Cardiac fibroblast (primary cell): ENCODE measurements at regions not wholly inside any gene's neighbourhood (a gene's known extent, or its start where the extent isn't known, plus 50 kb on each side); places are given as distances from the start of the nearest gene placed in this dataset.

Experiments
- DNase-seq, 2 donors: peaks; one replicate each; pipeline versions ENCODE4 v3.0.0 to v3.0.0-alpha.2; 2010; ENCODE audit warnings: low read depth in 2 of 2
- H3K4me3 ChIP-seq, 2 donors: replicated peaks in 1 of 2; 1 replicate in 1 of 2; 2 replicates in 1 of 2; pipeline ENCODE4 v1.5.1; 2011; ENCODE audit warnings: low read depth in 2 of 2, low read length in 2 of 2, mild to moderate bottlenecking in 2 of 2, moderate library complexity in 1 of 2
- TF ChIP-seq, protein P1 (sequence below): IDR thresholded peaks from one replicate; pipeline ENCODE4 v1.5.1; 2011; ENCODE audit warnings: low read depth, mild to moderate bottlenecking, low read length, inconsistent platforms

DNA sequence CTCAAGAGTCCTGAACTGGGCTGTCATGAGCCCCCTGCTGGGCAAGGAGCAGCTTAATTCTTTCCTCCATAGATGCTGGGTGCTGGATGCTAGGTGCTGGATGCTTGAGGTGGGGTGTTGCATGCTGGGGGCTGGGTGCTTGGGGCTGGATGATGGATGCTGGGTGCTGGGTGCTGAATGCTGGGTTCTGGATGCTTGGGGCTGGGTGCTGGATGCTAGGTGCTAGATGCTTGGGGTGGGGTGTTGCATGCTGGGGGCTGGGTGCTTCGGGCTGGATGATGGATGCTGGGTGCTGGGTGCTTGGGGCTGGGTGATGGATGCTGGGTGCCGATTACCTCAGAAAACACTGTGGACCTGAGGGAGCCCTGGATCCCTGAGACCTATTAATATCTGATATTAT lies 837.7 kb downstream of the GALR1 start:
- DNase-seq: no peak
- H3K4me3 ChIP-seq: no peak overlapping the region
- TF ChIP-seq, protein P1, sequence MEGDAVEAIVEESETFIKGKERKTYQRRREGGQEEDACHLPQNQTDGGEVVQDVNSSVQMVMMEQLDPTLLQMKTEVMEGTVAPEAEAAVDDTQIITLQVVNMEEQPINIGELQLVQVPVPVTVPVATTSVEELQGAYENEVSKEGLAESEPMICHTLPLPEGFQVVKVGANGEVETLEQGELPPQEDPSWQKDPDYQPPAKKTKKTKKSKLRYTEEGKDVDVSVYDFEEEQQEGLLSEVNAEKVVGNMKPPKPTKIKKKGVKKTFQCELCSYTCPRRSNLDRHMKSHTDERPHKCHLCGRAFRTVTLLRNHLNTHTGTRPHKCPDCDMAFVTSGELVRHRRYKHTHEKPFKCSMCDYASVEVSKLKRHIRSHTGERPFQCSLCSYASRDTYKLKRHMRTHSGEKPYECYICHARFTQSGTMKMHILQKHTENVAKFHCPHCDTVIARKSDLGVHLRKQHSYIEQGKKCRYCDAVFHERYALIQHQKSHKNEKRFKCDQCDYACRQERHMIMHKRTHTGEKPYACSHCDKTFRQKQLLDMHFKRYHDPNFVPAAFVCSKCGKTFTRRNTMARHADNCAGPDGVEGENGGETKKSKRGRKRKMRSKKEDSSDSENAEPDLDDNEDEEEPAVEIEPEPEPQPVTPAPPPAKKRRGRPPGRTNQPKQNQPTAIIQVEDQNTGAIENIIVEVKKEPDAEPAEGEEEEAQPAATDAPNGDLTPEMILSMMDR: no peak

- TF ChIP-seq, protein P1: no peak
- no peak for DNase-seq
- no peak overlapping the region for H3K4me3 ChIP-seq
Observed at GRCh38 chr18:78090584-78090983, 840.9 kb downstream of the GALR1 start.

DNA sequence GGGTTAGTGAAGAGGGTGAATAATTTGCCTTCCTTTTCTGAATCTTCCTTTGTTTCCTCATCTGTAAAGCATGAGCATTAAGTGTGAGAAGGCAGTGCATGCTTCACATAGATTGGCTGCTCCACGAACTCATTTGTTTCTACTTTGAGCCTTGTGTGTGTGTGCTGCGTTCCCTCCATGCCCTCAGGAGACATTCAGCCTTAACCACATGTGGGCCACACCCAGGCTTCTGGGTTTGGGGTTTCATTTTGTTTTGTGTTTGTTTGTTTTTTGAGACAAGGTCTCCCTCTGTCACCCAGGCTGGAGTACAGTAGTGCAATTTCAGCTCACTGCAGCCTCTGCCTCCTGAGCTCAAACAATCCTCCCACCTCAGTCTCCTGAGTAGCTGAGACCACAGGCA lies 843.3 kb downstream of the GALR1 start:
- DNase-seq: no peak
- H3K4me3 ChIP-seq: no peak overlapping the region
- TF ChIP-seq, protein P1: no peak

DNA sequence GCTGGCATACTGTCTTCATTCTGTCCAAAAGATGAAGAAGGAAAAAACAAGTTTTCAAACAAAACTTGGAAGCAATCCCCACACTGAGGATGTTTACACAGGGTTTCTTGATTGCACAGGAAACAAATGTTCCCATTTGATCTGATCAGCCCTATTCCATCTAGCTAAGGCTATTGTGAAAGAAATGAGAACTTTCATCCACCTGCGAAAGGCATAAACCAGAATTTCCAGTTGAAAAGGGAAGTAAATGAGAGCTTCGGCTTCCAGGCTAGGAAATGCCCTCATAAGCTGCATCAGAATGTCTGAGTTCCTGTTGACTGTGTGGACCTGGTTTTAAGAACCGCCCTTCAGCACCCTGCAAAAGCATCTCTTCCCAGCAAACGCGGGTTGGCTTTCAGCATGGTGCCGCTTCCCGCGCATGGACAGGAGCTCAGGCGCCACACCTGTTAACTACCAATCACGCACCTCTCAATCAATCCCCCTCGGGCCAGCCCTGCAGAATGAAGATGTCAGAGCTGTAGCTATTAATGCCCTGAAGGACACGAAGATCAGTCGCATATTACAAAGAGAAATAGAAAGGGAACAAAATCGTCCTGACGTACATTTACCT lies 850.4 kb downstream of the GALR1 start:
- TF ChIP-seq, protein P1: no peak
- DNase-seq: no peak
- no peak overlapping the region for H3K4me3 ChIP-seq

DNA sequence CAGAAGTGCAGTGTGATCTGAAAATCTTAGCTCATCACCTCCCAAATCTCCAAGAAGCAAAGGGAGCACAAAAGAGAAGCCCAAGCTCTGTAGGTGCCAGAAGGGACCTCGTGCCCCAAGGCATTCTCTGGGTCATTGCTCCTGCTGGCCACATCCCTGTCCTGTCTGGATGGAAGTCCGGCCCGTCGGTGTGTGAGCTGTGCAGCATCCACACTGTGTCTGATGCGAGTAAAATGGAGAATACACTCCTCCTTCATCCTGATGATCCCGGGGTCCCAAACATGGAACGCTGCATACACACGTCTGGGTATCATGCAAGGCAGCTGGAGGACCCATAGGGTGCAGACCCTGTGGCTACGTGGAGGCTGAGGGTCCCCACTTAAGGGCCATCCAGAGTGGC lies 851.4 kb downstream of the GALR1 start:
- no peak for DNase-seq

DNA sequence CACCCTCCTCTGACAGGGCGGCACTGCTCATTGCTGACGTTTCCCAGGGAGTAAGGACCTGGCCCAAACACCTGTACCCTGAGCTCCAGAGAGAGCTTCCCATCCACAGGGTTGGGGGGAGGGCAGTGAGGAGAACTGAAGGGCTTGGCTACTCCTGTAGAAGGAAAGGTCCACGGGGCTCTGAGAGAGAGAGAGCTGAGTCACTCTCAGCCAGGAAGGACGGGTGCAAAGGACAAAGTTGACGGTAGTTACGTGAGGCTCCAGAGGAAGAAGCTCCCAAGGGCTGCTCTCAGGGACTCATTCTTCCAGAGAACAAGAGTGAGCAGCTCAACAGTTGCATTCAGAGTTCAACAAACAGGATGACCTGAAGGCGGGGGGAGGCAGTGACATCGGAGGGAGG lies 852.5 kb downstream of the GALR1 start:
- no peak overlapping the region for H3K4me3 ChIP-seq
- DNase-seq: no peak
- TF ChIP-seq, protein P1: no peak

More for the DNA sequence above, 851.4 kb downstream of the GALR1 start:
- TF ChIP-seq, protein P1: no peak
- H3K4me3 ChIP-seq: no peak overlapping the region

- no peak for DNase-seq
- H3K4me3 ChIP-seq: no peak overlapping the region
- TF ChIP-seq, protein P1: no peak
Observed at GRCh38 chr18:78105611-78106010, 856.0 kb downstream of the GALR1 start.
